ENCODE measurements at regions not wholly inside any gene's neighbourhood (a gene's known extent, or its start where the extent isn't known, plus 50 kb on each side); places are given as distances from the start of the nearest gene placed in this dataset.

DNA sequence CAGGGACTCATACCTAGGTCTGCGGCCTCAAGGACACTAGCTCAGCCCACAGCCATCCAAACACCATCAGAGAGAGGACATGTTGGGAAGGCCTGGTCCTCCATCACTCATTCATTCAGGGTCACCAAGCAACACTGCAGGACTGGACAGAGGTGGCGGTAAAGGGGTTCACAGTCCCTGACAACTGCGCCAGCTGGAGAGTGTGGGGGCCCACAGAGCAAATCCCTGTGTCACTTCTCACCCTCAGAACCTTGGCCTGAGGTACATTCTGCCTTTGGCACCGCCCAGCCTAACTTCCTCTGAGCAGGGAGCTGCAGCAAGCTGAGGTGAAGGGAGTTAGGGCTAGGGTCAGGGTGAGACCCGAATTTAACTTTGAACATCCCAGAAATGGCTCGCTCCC is 106.5 kb downstream of the COPRS start:
- H3K27ac ChIP-seq: no peak overlapping the region
- H3K4me1 ChIP-seq: no peaks in the 10 kb centered on the region

DNA sequence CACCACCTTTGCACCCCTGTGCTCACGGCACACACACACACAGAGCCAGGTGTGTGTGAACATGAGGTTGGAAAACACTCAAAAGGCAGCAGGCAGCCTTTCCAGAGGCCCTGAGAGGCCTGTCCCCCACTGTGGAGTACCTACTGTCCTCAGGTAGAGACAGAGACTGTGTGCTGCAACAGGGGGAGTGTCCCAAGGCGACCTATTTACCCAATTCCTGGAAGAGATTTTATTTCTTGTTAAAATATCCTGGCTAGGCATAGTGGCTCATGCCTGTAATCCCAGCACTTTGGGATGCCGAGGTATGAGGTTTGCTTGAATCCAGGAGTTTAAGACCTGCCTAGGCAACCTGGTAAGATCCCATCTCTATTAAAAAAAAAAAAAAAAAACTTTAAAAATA is 108.5 kb downstream of the COPRS start:
- TF ChIP-seq, protein P1, sequence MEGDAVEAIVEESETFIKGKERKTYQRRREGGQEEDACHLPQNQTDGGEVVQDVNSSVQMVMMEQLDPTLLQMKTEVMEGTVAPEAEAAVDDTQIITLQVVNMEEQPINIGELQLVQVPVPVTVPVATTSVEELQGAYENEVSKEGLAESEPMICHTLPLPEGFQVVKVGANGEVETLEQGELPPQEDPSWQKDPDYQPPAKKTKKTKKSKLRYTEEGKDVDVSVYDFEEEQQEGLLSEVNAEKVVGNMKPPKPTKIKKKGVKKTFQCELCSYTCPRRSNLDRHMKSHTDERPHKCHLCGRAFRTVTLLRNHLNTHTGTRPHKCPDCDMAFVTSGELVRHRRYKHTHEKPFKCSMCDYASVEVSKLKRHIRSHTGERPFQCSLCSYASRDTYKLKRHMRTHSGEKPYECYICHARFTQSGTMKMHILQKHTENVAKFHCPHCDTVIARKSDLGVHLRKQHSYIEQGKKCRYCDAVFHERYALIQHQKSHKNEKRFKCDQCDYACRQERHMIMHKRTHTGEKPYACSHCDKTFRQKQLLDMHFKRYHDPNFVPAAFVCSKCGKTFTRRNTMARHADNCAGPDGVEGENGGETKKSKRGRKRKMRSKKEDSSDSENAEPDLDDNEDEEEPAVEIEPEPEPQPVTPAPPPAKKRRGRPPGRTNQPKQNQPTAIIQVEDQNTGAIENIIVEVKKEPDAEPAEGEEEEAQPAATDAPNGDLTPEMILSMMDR (IDR thresholded peaks at IDR 0.05): no peak
- no peak overlapping the region for H3K4me3 ChIP-seq (ENCODE audit: low read depth, low read length)

More for the DNA sequence above, 106.5 kb downstream of the COPRS start:
- Histone ChIP-seq H3K36me3 (ENCODE audit: control insufficient read depth, insufficient read depth, low read length) (no peaks in the 10 kb centered on the region), H3K9ac (no peak overlapping the region), H2AFZ (no peak overlapping the region), H3K4me2 (ENCODE audit: low read length) (no peak overlapping the region), H3K4me3 (ENCODE audit: low read depth, low read length) (no peak overlapping the region), H3K79me2 (no peaks in the 10 kb centered on the region), H3K9me3 (ENCODE audit: control insufficient read depth, low read length) (no peaks in the 10 kb centered on the region), H3K27me3 (ENCODE audit: control insufficient read depth, insufficient read depth, low read length) (no peaks in the 10 kb centered on the region)
- TF ChIP-seq, protein P1 (IDR thresholded peaks at IDR 0.05): no peak

DNA sequence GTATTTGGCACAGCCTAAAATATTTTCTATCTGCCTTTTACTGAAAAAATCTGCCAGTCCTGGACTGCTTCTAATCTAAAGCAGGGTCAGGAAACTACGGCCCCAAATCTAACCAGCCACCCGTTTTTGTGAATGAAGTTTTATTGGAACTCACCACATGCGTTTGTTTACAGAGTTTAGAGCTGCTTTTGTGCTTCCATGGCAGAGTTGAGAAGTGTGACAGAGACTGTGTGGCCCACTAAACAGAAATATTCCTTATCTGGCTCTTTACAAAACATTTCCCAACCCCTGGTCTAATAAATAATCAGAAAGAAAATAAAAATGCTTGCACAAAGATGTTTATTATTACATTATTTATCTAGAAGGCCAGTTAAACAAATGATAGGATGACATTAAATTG is 110.2 kb downstream of the COPRS start:
- Histone ChIP-seq H2AFZ (no peak overlapping the region), H3K36me3 (ENCODE audit: control insufficient read depth, insufficient read depth, low read length) (no peaks in the 10 kb centered on the region), H3K9me3 (ENCODE audit: control insufficient read depth, low read length) (no peaks in the 10 kb centered on the region), H3K4me3 (ENCODE audit: low read depth, low read length) (no peak overlapping the region), H3K27me3 (ENCODE audit: control insufficient read depth, insufficient read depth, low read length) (no peaks in the 10 kb centered on the region), H3K4me2 (ENCODE audit: low read length) (no peak overlapping the region), H3K9ac (no peak overlapping the region), H3K4me1 (no peaks in the 10 kb centered on the region), H3K27ac (no peak overlapping the region), H3K79me2 (no peaks in the 10 kb centered on the region)
- TF ChIP-seq, protein P1 (IDR thresholded peaks at IDR 0.05): no peak

More for the DNA sequence above, 108.5 kb downstream of the COPRS start:
- Histone ChIP-seq H3K79me2 (no peaks in the 10 kb centered on the region), H3K36me3 (ENCODE audit: control insufficient read depth, insufficient read depth, low read length) (no peaks in the 10 kb centered on the region), H3K4me2 (ENCODE audit: low read length) (no peak overlapping the region), H2AFZ (no peak overlapping the region), H3K27me3 (ENCODE audit: control insufficient read depth, insufficient read depth, low read length) (no peaks in the 10 kb centered on the region), H3K9me3 (ENCODE audit: control insufficient read depth, low read length) (no peaks in the 10 kb centered on the region), H3K4me1 (no peaks in the 10 kb centered on the region), H3K9ac (no peak overlapping the region), H3K27ac (no peak overlapping the region)

DNA sequence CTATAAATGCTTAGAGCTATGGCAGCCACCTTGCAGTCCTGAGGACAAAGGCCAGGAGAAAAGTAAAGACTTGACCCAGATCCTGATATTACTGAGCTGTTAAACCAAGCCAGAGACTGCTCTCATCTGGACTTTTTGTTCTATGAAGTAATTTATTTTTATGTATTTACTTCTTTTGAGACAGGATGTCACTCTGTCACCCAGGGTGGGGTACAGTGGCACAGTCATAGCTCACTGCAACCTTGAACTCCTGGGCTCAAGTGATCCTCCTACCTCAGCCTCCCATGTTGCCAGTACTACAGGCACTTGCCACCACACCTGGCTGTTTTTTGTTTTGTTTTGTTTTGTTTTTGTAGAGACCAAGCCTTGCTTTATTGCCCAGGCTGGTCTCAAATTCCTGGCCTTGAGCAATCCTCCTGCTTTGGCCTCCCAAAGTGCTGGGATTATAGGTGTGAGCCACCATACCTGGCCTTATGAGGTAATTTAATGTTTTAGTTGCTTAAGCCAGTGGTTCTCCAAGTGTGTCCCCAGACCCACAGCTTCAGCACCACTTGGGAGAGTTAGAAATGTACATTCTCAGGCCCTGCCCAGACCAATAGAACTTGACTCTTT is 112.1 kb downstream of the COPRS start:
- H2AFZ ChIP-seq: no peak overlapping the region
- H3K4me2 ChIP-seq (ENCODE audit: low read length): no peak overlapping the region
- no peak overlapping the region for H3K4me3 ChIP-seq (ENCODE audit: low read depth, low read length)
- no peak overlapping the region for H3K27ac ChIP-seq
- H3K4me1 ChIP-seq: no peaks in the 10 kb centered on the region
- no peaks in the 10 kb centered on the region for H3K9me3 ChIP-seq (ENCODE audit: control insufficient read depth, low read length)
- no peaks in the 10 kb centered on the region for H3K79me2 ChIP-seq
- H3K9ac ChIP-seq: no peak overlapping the region
- no peaks in the 10 kb centered on the region for H3K27me3 ChIP-seq (ENCODE audit: control insufficient read depth, insufficient read depth, low read length)
- H3K36me3 ChIP-seq (ENCODE audit: control insufficient read depth, insufficient read depth, low read length): no peaks in the 10 kb centered on the region
- TF ChIP-seq, protein P1 (IDR thresholded peaks at IDR 0.05): no peak

DNA sequence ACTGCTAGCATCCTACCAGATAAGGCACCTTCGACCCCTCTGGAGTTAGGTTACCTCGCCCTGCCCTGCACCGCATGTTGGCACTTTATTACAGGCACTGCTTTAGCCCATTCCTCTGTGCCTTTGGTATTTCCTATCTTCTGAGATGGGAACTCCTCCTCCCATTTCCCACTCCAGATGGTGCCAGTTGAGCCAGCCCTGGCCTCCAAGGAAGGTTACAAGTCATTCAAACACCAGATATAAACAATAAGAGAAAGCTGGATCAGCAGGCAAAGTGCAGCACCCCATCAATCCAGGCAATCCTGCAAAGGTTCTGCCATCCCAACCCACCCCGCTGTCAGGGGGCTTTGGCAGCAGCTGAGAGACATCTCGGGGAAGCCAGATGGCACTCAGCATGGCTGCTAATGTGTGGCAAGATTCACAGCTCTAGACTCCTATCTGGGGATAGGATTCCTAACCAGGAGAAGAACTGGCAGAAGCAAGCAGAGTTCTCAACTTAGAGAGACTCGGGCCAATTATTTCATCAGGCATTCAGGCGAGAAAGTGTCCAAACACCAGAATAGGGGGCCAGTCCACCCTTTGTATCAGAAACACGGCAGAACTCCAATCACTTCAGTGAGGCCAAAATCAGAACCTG is 113.0 kb downstream of the COPRS start:
- no peaks in the 10 kb centered on the region for H3K4me1 ChIP-seq
- no peak overlapping the region for H2AFZ ChIP-seq
- H3K9ac ChIP-seq: no peak overlapping the region
- no peaks in the 10 kb centered on the region for H3K79me2 ChIP-seq
- no peak overlapping the region for H3K4me3 ChIP-seq (ENCODE audit: low read depth, low read length)
- H3K27me3 ChIP-seq (ENCODE audit: control insufficient read depth, insufficient read depth, low read length): no peaks in the 10 kb centered on the region
- no peak overlapping the region for H3K4me2 ChIP-seq (ENCODE audit: low read length)
- H3K36me3 ChIP-seq (ENCODE audit: control insufficient read depth, insufficient read depth, low read length): no peaks in the 10 kb centered on the region
- H3K27ac ChIP-seq: no peak overlapping the region
- TF ChIP-seq, protein P1 (IDR thresholded peaks at IDR 0.05): no peak
- H3K9me3 ChIP-seq (ENCODE audit: control insufficient read depth, low read length): no peaks in the 10 kb centered on the region

Data from parathyroid adenoma (tissue), 2 donors.